SK-N-SH treated with all-trans-retinoic acid at 6 μM for 48 hours (cell line): ENCODE measurements at regions not wholly inside any gene's neighbourhood (a gene's known extent, or its start where the extent isn't known, plus 50 kb on each side); places are given as distances from the start of the nearest gene placed in this dataset.

Experiments
- ARNTL ChIP-seq: fragments of 450-650 bp; formaldehyde crosslinking; IDR thresholded peaks from 2 replicates; pipeline ENCODE4 v1.5.0; 2020; ENCODE audit warnings: low read depth, mild to moderate bottlenecking, moderate library complexity, borderline replicate concordance
- BACH2 ChIP-seq: fragments of 250-450 bp; sonication (Bioruptor Pico); IDR thresholded peaks from 2 replicates; pipeline ENCODE4 v1.9.0; 2021; ENCODE audit warnings: mild to moderate bottlenecking, borderline replicate concordance
- CREB5 ChIP-seq: fragments of 250-450 bp; sonication (Bioruptor Pico); IDR thresholded peaks from 2 replicates; pipeline ENCODE4 v1.5.1; 2020; ENCODE audit warnings: low read depth, mild to moderate bottlenecking, moderate library complexity
- ESRRG ChIP-seq: fragments of 250-450 bp; sonication (Bioruptor Pico); IDR thresholded peaks from 2 replicates; pipeline ENCODE4 v1.6.1; 2021; ENCODE audit warnings: mild to moderate bottlenecking
- OSR1 ChIP-seq: fragments of 250-450 bp; sonication (Bioruptor Pico); IDR thresholded peaks from 2 replicates; pipeline ENCODE4 v1.8.0; 2022; ENCODE audit warnings: moderate library complexity, mild to moderate bottlenecking, inconsistent platforms
- PATZ1 ChIP-seq: fragments of 250-450 bp; sonication (Bioruptor Pico); IDR thresholded peaks from 2 replicates; pipeline ENCODE4 v1.8.0; 2020; ENCODE audit warnings: mild to moderate bottlenecking, moderate library complexity, borderline replicate concordance
- PPARA ChIP-seq: fragments of 250-450 bp; sonication (Bioruptor Pico); IDR thresholded peaks from 2 replicates; pipeline ENCODE4 v1.5.0; 2020; ENCODE audit warnings: mild to moderate bottlenecking, borderline replicate concordance
- RARB ChIP-seq: fragments of 250-450 bp; sonication (Bioruptor Pico); IDR thresholded peaks from 2 replicates; pipeline ENCODE4 v1.8.0; 2021; ENCODE audit warnings: mild to moderate bottlenecking, moderate library complexity
- TCF4 ChIP-seq: fragments of 250-450 bp; sonication (Bioruptor Pico); IDR thresholded peaks from 2 replicates; pipeline ENCODE4 v1.8.0; 2021; ENCODE audit warnings: mild to moderate bottlenecking, moderate library complexity, borderline replicate concordance
- TOX ChIP-seq: fragments of 250-450 bp; sonication (Bioruptor Pico); IDR thresholded peaks from 2 replicates; pipeline ENCODE4 v1.8.0; 2021; ENCODE audit warnings: mild to moderate bottlenecking, moderate library complexity, borderline replicate concordance
- ZFP3 ChIP-seq: fragments of 250-450 bp; sonication (Bioruptor Pico); IDR thresholded peaks from 2 replicates; pipeline ENCODE4 v1.5.0; 2020; ENCODE audit warnings: mild to moderate bottlenecking, moderate library complexity
- ZFP30 ChIP-seq: fragments of 450-650 bp; formaldehyde crosslinking; IDR thresholded peaks from 2 replicates; pipeline ENCODE4 v1.5.0; 2022; ENCODE audit warnings: mild to moderate bottlenecking, moderate library complexity
- ZNF565 ChIP-seq: fragments of 450-650 bp; formaldehyde crosslinking; conservative IDR thresholded peaks from 2 replicates; pipeline ENCODE4 v1.5.0; 2020; ENCODE audit warnings: low read depth, mild to moderate bottlenecking, moderate library complexity
- ZNF70 ChIP-seq: fragments of 450-650 bp; formaldehyde crosslinking; IDR thresholded peaks from 2 replicates; pipeline ENCODE4 v1.5.0; 2020; ENCODE audit warnings: mild to moderate bottlenecking, moderate library complexity

GRCh38 chr4:13906727-13907126 is 279.2 kb upstream of the BOD1L1 start:
- TF ChIP-seq OSR1 (CRISPR knock-in tag) (no peak), ARNTL (CRISPR knock-in tag) (no peak), ZFP3 (CRISPR knock-in tag) (no peak), PATZ1 (CRISPR knock-in tag) (no peak), PPARA (no peak), ZNF565 (no peak), ZNF70 (CRISPR knock-in tag) (no peak), ESRRG (no peak), ZFP30 (CRISPR knock-in tag) (no peak), BACH2 (no peak), TCF4 (no peak), RARB (CRISPR knock-in tag) (no peak), CREB5 (CRISPR knock-in tag) (no peak), TOX (CRISPR knock-in tag) (no peak)
